ENCODE measurements at regions not wholly inside any gene's neighbourhood (a gene's known extent, or its start where the extent isn't known, plus 50 kb on each side); places are given as distances from the start of the nearest gene placed in this dataset.

DNA sequence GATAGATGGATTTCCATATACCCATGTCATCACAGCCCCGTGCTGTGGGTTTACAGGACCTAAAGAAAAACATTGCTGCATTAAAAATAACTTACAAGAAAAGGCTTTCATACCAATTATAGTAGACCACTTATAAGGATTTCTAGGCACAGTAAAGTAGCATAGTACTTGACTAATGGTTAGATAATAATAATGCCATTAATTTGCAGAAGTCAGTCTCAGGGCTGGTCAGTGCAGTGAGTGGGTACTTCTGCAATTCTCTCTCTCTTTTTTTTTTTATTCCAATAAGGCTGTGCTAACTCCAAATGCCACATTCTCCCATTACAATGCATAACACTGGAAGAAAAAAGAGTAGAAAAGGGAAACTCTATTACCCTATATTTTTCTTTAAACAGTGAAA is 73.1 kb upstream of the TMPRSS15 start:
- no peak for TF ChIP-seq SUZ12 (IDR thresholded peaks at IDR 0.05; ENCODE audit: extremely low read depth, insufficient read depth, insufficient read length)
- no peak for TF ChIP-seq YY1 (IDR thresholded peaks at IDR 0.05; ENCODE audit: insufficient read depth, insufficient read length)
- no peak for TF ChIP-seq ZNF274 (IDR thresholded peaks at IDR 0.05; ENCODE audit: low read depth, low read length)

Measured in NT2/D1 (cell line).